LNCAP (cell line): ENCODE measurements at regions not wholly inside any gene's neighbourhood (a gene's known extent, or its start where the extent isn't known, plus 50 kb on each side); places are given as distances from the start of the nearest gene placed in this dataset.

Source experiments
- CTCF ChIP-seq: fragments of 450-650 bp; IDR thresholded peaks from 2 replicates; pipeline ENCODE4 v1.5.1; 2017; ENCODE audit warnings: mild to moderate bottlenecking

- no peak for TF ChIP-seq CTCF
Observed at GRCh38 chr10:118812393-118812740, 57.6 kb upstream of the CACUL1 start.

DNA sequence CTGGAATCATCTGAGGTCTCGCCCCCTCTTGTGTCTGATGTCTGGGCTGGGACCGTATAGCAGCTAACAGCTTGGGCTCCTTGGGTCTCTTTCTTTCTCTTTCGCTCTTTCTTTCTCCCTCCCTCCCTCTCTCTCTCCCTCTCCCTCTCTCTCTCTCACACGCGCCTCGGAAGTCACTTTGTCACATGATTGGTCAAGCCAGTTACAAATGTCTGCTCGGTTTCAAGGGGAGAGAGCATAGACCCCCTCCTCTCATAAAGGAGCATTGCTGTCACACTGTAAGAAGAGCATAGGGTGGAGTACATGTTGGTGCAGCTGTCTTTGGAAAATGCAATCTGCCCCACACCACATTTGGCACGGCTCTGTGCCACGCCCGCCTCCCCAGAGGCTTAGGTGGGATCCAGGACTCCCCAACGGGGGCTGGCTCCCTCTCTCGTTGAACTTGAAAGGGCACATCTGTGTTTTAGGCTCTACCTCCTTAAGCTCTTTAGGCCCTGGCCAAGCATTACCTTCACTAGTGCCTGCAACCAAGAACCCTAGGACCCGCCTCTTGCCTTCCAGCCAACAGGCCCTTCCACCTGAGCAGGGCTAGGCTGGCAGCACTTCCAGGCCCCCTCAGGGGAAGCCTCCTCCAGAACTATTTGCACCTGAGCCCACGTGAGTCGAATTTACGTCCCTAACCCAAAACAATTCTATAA, 61.9 kb upstream of the CACUL1 start:
- no peak for TF ChIP-seq CTCF

DNA sequence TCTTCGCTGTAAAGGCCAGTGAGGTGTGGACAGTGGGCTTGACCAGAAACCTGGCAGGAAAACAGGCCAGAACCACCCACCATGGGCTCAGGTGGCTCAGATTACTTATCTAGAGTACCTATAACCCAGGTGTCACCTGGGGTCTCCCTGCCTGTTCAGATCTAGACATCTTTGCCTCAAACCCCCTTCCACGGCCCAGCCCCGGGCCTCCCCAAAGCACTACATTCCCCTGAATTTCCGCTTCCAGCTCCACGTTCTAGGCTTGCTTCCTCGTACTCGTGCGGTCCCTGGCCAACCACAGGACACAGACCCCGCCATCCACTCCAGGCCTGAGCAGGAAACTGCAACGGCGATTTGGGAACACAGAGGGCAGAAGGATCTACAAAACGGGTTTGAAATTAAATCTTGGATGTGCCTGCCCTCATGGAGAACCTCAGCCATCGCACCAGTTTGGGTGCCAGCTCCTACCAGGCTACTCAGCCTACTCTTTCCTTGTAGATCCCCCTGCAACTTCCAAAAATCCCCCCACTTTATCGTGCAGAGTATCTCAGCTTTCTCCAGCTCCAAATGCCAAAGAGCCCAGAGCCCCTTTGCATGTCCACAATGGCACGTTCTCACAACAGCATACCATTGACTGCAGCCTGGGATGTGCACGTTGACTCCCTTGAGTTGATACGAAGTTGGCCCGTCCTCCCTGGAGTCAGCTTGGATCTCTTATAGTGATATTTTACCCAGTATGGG, 62.7 kb upstream of the CACUL1 start:
- no peak for TF ChIP-seq CTCF

GRCh38 chr10:118818621-118819221, 64.0 kb upstream of the CACUL1 start:
- no peak for TF ChIP-seq CTCF

DNA sequence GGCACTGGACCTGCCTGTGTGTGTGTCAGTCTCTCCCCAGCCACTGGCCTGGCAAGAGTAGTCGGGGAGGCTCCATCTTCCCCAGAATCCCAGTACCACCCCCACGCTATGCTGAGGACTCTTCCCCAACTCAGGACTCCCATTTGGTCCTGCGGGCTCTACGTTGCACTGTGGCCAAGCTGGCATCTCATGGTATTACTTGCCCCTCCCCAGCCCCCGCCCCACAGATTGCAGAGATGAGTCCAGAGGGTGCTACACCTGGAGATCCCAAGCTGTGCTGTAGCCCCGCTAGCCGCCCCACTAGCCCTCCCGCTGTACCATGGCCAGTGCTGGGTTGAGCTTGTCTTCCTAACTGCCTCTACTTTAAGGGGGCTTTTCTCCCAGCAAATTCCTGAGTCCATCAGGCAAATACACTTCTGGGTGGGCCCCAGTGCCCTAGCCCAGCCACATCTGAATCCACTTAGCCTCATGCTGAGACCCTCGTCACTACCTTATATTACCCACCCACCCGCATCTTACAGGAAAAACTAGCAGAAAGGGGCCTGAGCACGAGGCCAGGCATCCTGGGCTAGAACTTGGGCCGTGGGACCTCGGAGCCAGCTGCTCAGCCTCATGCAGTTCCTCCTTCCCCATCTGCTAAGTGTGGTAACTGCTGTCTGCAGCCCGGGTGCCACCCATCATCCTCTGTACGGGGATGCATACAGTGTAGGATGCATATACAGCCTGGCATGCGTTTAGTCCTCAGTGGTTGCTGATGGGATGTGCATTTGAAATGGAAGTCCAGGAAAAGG, 65.8 kb upstream of the CACUL1 start:
- TF ChIP-seq CTCF = no peak

GRCh38 chr10:118823256-118823907, 68.6 kb upstream of the CACUL1 start:
- no peak for TF ChIP-seq CTCF

DNA sequence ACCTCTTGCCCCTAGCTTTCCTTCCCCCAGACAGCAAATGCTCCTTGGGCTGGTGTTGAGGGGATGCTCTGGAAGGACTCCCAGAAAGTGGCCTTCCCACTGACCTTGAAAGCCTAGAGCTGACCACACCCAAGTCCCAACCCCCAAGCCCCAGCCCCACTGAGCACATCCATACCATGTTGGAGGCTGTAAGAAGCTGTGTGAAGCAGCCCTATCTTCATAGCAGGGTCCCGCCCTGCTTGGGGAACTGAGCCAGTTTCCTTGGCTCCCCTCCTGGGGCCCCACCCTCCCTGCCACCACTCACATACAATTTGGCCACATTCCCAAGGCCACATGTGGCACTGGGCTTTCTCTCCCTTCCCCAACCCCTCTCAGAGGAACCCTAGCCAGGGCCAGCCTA, 72.3 kb upstream of the CACUL1 start:
- no peak for TF ChIP-seq CTCF
